HG02852 (cell line): ENCODE measurements at regions not wholly inside any gene's neighbourhood (a gene's known extent, or its start where the extent isn't known, plus 50 kb on each side); places are given as distances from the start of the nearest gene placed in this dataset.

Source experiments
- ATAC-seq: cut with Tn5 transposase; IDR thresholded peaks from one replicate; pipeline ENCODE4 v1.9.1; 2021; ENCODE audit warnings: mild to moderate bottlenecking, moderate library complexity; ENCODE audit not compliant: unreplicated experiment

DNA sequence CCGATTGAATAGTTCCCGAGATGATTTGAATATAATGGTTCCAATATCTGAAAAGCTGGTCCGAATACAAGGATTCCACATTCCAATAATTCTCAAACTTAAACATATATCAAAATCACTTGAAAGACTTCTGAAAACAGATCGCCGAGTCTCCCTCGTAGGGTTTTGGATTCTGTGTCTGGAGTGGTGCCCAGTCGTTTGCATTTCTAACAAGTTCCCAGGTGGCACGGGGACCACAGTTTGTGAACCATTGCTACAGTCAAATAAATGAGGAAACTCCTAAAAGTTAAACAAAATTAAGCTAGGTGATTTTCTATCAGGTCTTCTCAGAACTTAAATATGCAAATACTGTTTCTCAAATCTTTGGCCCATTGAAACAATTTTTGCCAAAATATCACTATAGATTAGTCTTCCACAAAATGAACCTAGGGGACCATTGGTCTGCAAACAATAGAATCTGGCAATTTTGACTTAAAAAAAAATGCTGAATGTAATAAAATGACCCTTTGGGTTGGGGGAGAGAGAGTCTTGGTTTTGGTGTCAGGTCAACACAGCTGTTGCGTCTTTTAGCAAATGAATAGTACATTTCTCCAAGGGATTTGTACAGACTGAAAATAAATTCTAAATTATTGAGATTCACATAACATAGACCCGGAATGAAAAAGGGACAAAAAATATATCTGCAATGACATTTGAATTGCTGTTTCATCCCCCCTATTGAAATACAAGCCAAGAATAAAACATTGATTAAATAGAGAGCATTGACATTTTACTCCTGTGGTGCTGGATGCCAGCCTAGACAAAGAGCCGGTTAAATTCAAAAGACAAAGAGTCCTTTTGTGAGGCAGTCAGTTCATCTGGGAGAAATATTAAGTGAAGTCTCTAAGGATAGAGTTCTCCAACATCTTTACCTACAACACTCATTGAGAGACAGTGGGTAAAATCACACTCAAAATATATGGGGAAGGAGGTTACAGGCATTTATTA, 175.7 kb upstream of the ADAMTS9 start:
- ATAC-seq, result no peak

DNA sequence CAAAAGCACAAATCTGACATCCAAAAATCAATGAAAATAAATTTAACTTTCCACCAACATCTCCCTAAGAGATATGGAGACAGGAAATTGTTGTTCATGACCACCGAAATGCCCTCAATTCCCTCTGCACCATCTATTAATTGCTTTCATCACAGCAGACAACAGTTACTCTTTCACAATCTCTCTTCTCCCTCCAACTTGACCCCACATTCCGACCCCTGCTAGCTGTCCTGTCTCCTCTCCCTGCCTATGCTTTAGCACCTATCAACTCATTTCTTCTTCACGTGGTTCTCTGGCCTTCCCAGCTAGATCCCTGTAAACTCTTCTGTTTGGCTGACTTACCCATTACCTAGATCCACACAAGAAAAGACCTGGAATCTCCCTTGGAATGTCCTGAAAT, 173.9 kb upstream of the ADAMTS9 start:
- no peak for ATAC-seq

DNA sequence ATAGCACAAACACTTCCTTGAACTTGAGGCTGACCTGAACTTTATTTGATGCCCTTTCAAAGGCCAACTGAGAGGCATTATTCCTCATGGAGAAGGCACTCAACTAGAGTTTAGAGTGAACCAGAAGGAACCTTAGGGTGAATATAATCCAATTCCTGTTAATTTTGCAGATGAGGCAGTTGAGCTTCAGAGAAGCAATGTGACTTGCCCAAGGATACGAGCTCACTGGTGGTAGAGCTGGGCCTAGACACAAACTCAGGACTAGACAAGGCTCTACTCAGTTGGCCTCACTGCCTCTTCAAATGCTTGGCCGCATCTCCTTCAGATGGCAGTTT, 172.7 kb upstream of the ADAMTS9 start:
- ATAC-seq, result no peak

DNA sequence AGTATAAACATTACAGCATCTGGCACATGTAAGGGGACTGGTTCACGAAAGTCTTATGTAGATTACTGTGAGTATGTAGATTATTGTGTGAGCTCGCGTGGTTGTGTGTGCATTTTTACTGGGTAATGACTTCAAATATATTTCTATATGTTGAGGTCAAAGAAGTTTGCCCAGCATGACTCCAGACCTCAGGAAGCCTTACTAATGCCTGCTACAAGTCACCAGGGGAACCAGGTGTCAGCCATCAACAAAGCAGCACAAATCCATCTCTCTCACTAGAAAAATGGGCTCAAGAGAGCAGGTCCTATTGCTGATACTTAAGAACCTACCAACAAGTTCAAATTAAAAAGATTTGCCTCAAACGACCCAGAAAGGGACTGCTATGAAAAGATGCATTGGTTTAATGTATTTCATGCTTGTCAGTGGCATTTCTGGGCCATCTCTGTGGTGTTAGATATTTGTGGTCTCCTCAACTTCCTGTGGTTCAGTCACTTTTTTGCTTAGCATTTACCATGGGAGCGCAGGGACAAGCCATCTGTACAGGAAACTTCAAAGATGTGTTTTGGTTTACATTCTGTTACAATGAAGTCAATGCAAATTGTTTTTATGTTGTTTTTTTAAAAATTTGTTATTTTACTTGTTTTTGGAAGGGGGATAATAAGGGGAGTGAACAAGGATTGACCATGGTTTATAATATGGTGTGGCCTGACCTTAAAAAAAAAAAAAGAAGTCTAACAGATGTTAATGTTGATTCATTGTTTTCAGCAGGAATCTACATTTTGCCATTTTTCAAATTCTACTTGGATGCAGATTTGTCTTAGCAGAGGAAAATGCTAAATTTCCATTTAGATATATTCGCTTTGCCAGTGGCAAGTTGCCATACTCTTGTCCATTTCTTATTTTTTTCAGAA, 172.1 kb upstream of the ADAMTS9 start:
- ATAC-seq, result no peak

DNA sequence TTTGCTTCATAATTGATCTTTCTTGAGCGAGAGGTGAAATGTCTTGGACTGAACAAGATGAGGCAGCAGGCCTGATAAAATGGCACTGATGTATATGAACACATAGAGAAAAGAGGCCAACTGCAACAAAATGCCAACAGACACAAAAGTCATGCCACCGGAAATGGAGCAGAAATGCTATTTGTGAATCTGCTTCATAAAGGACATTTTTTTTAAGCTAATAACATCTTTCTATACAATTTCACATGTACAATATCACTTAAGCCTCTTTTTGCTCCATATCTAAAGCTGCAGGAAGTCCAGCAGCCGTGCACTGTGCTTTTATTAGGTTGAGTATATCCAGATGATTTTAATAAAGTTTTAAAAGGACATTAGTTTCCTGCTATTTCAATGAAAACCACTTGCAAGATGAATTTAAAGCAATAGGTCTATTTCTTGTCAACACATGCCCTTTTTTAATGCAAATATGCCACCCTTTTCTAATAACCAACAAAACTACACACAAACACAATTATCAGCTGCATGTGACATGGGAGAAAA, 169.2 kb upstream of the ADAMTS9 start:
- no peak for ATAC-seq

DNA sequence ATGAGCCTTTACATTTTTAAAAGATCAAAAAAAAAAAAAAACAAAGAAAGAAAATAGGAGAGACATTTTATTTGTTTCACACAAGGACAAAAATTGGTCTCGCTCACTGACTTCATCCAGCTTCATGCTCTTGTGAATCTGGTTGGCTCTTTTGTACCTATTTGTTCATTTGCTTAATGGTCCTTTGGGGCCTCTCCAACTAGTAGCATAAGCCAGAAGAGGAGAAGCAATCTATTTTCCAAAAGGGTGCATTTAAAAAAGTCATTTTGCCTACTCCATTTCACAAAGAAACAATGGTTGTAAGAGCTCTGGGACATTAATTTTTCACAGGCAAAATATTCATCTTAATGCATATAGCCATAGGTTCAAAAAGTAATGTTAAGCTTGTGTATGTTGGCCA, 168.3 kb upstream of the ADAMTS9 start:
- no peak for ATAC-seq

DNA sequence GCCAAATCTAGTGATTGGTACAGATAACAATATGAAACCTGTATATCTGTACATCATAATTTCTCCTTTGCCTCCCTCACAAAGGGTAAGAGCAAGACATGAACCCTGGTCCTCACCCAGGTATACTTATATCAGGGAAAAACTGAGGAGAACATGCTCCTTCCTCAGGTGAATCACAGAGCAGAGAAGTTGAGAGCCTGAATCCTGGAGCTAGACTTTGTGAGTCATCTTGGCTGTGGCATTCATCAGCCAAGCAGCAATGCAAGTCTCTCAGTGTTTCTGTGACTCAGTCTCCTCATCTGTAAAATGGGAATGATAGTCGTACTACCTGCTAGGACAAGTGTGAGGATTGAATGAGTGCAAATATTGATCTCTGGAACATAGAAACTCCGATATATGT, 165.7 kb upstream of the ADAMTS9 start:
- no peak for ATAC-seq

DNA sequence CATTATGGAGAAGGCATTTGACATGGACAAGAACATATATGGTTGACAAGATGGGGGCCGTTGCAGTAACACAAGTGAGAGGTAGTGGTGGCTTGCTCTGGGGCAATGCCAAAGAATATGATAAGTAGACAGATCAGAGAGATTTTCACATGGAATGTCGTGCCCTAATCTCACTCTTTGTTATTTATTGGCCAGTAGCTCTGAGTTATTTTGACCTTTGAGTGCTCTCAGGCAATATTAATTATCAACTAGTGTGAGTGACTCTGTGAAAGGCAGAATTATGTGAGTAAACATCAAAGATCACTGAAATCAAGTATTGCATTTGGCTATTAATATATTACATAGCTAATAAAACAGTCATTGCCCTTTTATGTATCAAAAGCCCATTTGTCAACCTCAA, 164.9 kb upstream of the ADAMTS9 start:
- no peak for ATAC-seq

DNA sequence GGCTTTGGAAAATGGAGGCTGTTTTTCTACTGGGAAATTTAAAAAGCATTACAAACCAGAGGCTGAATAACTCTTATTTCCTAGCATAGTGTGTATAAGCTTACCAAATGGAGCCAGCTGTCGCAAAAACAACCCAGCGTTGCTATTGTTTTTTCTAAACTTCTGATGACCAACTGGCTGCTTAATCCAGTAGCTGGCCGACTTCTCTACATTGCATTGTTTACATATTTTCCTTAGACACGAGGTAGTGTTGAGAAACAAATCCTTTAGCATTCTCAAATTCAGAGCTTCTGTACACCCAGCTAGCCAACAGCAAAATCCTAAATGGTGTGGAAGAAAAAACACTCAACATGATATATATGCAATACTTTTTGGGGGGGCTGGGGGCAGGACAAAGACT, 161.0 kb upstream of the ADAMTS9 start:
- ATAC-seq, result no peak

DNA sequence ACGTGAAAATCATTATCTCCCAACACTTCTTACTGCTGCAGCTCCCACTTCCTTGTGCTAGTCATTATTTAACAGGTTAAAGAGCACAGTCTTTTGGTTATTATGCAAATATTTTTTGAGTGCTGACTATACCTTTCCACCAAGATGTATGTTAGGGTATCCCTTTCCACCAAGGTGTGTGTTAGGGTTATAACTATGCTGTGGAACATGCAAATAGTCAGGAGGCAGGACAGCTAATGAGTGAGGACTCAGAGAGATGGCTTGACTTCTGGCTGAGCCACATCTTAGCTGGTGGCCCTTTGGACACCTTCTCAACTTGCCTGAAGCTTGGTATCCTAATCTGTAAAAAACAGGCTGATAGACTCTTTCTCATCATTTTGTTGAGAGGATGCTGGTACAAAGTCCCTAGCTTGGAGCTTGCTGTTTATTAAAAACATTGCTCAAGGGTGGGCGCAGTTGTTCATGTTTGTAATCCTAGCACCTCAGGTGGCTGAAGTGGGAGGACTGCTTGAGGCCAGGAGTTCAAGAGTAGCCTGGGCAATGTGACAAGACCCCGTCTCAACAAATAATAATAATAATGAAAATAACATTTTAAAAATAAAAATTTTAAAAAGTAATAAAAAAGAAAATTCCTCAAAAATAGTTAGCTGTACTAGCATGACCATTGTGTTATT, 160.5 kb upstream of the ADAMTS9 start:
- no peak for ATAC-seq

DNA sequence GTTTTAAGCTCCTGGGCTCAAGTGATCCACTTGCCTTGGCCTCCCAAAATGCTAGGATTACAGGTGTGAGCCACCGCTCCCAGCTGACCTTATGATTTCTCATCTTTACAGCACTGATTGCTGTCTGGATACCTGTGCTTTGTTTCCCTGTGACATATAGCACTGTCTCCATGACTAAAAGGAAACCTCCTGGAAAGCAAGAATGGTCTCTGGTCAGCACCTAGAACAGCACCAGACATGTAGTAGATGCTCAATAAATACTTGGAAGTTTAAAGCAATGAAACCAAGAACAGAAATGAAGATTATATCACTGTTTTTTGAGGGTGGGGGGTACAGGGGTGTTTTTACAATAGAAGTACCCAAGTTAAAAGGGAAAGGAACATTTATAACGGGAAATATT, 156.8 kb upstream of the ADAMTS9 start:
- no peak for ATAC-seq

DNA sequence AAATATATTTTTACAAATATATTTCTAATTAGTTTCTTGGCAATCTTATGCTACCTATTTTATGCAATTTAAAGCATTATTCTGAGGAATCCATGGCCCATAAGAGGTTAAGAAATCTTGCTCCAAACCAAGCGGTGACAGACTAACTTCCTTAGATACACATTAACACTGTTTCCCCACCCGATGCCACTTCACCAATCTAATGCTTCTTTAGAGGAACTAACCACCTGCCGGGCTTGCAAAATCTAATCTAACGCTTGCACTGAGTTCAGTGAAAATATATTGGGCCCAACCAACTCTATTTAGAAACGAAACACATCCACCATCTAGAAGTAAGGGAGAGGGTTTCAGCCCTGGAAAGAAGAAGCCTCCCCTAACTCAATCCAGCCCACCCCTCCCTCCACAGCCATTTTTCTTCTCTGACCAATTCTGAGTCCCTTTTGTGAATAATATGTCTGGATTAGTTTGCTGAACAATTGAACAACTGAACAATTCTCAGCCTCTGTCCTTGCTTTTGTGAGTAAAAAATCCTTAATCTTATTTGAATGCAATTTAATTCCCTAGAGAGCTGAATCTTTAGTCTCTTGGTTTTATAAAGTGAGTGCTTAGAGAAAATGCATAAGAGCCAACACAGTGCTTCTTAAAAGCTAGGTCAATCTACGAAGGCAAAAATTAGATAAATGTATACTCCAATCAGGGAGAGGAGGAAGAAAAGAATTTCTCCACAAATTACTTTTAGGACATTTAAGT, 150.4 kb upstream of the ADAMTS9 start:
- ATAC-seq, result no peak

DNA sequence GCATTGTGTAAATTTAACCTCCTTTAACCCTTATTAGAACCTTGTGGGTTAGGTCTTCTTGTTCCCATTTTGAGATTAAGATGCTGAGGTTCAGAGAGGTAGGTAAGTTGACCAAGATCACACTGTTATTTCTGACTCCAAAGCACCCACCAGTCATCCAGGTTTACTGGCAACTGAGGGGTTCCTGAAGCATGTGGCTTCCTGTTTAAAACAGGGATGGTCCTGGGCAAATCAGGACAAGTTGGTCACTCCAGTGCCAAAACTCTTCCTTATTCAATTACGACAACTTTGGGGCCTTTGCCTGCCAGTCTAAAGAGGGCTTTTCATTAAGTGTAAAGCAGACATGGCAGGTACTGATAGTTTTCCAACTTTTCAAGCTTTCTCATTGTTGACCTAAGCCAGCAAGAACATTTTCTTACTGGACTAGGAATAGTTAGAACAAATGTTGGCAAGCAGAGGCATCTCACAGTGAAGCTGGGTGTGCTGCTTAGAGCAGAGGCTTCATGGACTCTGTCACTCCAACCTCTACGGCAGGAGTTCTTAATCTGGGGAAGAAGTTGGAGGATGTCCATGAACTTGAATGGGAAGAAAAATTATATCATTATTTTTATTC, 149.4 kb upstream of the ADAMTS9 start:
- no peak for ATAC-seq

DNA sequence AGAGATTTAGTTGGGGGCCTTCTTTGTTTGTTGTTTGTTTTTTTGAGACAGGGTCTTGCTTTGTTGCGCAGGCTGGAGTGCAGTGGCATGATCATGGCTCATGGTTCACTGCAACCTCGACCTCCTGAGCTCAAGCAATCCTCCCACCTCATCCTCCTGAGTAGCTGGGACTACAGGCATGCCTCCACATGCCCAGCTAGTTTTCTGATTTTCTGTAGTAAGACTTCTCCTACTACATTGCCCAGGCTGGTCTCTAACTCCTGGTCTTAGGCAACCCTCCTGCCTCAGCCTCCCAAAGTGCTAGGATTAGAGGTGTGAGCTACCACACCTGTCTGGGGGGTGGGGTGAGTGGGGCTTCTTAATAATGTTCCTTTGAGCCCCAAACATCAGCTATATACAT, 148.3 kb upstream of the ADAMTS9 start:
- no peak for ATAC-seq

DNA sequence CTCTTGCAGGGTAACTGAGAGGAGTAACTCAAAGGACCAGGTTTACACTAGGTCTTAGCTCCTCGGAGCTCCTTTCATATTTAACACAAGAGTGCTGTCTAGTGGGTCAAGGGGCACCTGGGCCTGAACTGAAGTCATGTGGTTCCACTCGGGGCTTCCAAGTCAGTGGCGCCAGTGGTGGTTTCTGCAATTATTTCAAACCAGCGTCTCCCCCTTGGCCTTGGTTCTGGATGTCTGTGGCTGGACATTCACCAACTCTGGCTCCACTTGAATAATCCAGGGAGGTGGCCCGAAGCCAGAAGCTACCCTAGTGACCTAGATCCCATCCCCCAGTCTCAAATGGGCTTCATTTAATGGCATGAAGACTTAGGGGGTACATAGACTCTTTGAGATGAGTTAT, 144.3 kb upstream of the ADAMTS9 start:
- no peak for ATAC-seq

DNA sequence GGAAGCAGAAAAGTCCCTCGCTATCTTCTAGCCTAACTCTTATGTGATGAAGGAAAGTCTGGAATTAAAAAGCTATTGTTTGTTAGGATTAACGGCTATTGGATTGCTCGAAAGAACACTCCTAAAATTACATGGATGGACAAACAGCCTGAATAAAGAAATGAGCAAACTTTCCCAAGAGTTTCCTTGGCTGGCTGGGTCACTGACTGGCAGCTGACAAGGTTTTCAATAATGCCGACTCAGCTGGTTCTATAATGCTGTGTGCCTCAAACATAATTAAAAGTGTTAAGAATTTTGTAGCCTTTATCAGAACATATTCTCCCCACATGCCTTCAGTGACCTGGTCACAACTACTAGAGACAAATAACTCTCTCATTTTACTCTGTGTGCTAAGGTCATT, 142.9 kb upstream of the ADAMTS9 start:
- no peak for ATAC-seq

DNA sequence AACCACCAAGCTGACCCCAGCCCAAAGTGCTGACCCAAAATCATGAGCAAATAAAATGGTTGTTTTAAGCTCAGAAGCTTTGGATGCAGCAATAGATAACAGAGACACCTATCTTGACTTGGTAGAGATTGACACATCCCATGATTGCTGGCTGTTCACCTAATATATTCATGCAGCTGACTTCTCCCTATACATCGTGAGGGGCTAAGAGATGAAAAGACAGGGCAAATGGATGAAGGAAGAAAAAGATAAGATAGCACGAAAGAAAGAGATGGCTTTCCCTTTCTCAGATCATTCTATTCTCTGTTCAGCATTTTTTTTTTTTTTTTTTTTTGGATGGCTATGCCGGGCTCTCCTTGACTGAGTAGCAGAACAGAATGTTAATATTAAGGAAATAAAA, 141.5 kb upstream of the ADAMTS9 start:
- ATAC-seq, result no peak

DNA sequence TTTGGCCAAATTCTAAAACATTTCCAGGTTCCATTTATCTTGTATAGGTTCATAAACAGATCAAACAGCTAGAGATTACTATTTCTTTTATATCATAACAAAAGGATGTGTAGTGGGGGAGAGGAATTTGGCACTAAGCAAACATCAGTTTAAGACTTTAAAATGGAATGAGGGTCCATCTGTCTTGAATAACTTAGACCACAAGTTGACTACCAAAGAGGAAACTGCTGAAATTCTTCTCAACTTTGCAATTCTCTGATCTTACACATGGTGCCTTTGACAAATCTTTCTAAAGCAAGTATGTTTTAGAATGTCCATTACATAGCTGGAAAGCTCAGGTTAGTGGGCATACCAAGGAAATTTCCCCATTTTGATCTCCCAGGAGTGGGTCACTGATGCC, 140.5 kb upstream of the ADAMTS9 start:
- no peak for ATAC-seq

DNA sequence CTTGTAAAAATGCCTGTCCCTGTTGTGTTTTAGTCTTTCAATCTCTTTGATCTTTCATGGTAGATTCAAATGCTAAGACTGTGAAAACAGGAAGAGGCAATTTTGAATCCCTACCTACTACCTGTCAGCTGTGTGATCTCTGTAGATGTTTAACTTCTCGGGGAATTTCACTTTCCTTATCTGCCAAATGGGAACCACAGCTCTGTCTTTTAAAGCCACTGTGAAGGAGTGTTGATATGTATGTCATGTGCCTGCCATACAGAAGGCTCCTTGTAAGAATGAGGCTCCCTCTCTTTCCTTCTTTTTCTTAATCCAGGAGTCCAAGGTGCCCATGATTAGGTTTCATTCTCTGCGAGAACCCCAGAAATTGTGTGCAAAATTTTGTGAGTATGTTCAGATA, 139.6 kb upstream of the ADAMTS9 start:
- ATAC-seq, result no peak

DNA sequence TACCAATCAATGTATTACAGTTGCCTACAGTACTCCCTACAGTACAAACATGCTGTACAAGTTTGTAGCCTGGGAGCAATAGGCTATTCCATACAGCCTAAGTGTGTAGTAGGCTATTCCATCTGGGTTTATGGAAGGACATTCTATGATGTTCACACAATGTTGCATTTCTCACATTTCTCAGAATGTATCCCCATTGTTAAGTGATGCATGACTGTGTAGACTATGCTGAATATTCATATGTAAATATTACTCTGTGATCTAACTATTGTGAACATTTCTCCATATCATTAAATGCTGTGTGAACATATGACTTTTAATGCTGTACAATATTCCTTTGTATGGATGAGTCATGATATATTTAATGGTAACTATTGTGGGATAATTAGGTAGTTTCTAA, 139.2 kb upstream of the ADAMTS9 start:
- ATAC-seq, result no peak
